Astrocyte of the cerebellum (primary cell): ENCODE measurements at regions not wholly inside any gene's neighbourhood (a gene's known extent, or its start where the extent isn't known, plus 50 kb on each side); places are given as distances from the start of the nearest gene placed in this dataset.

Experiments
- DNase-seq: peaks from one replicate; pipeline ENCODE4 v3.0.0-alpha.2; 2011; ENCODE audit warnings: low read depth
- H3K4me3 ChIP-seq: 2 replicates; pipeline ENCODE4 v1.5.1; 2011; ENCODE audit warnings: mild to moderate bottlenecking, low read depth, low read length, moderate library complexity
- in situ Hi-C: cut with HindIII; loops from 2 replicates; pipeline ENCODE4 v1.10.0; 2017; ENCODE audit warnings: low sequenced_read_pairs
- TF ChIP-seq, protein P1 (sequence below): IDR thresholded peaks from 2 replicates; pipeline ENCODE4 v1.5.1; 2012; ENCODE audit warnings: low read length, low read depth, moderate library complexity, mild to moderate bottlenecking; ENCODE audit errors: missing control alignments

GRCh38 chr4:171461191-171461590 lies 352.0 kb upstream of the GALNTL6 start:
- TF ChIP-seq, protein P1, sequence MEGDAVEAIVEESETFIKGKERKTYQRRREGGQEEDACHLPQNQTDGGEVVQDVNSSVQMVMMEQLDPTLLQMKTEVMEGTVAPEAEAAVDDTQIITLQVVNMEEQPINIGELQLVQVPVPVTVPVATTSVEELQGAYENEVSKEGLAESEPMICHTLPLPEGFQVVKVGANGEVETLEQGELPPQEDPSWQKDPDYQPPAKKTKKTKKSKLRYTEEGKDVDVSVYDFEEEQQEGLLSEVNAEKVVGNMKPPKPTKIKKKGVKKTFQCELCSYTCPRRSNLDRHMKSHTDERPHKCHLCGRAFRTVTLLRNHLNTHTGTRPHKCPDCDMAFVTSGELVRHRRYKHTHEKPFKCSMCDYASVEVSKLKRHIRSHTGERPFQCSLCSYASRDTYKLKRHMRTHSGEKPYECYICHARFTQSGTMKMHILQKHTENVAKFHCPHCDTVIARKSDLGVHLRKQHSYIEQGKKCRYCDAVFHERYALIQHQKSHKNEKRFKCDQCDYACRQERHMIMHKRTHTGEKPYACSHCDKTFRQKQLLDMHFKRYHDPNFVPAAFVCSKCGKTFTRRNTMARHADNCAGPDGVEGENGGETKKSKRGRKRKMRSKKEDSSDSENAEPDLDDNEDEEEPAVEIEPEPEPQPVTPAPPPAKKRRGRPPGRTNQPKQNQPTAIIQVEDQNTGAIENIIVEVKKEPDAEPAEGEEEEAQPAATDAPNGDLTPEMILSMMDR, result no peak
- in situ Hi-C loops, result no loop called here
- no peak overlapping the region for H3K4me3 ChIP-seq
- no peak for DNase-seq

- no peak for DNase-seq
- TF ChIP-seq, protein P1, result no peak
- no peak overlapping the region for H3K4me3 ChIP-seq
- in situ Hi-C loops, result no loop called here
Observed at GRCh38 chr4:171448919-171449481, 364.2 kb upstream of the GALNTL6 start.

GRCh38 chr4:171448358-171448757 lies 364.8 kb upstream of the GALNTL6 start:
- no peak overlapping the region for H3K4me3 ChIP-seq
- in situ Hi-C loops, result no loop called here
- no peak for DNase-seq
- TF ChIP-seq, protein P1, result no peak

GRCh38 chr4:171441300-171441941 lies 371.8 kb upstream of the GALNTL6 start:
- in situ Hi-C loops, result no loop called here
- TF ChIP-seq, protein P1, result no peak
- no peak for DNase-seq
- H3K4me3 ChIP-seq, result no peak overlapping the region

- in situ Hi-C loops, result no loop called here
- TF ChIP-seq, protein P1, result no peak
- no peak overlapping the region for H3K4me3 ChIP-seq
- DNase-seq, result no peak
Observed at GRCh38 chr4:171433674-171434073, 379.5 kb upstream of the GALNTL6 start.

DNA sequence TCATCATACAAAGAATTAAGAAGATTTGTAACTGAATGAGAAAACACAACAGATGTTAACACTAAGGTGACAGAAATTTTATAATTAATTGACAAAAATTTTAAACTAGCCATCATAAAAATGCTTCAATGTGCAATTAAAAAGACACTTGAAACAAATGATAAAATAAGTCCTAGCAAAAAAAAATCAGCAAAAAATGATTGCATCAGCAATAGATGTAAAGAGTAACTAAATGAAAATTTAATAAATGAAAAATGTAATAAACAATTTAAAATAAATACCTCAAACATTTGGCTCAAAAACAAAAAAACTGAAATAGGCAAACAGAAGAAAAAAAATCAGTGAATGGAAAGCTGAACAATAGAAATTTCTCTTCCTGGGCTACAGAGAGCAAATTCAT lies 380.7 kb upstream of the GALNTL6 start:
- in situ Hi-C loops, result no loop called here

More for the DNA sequence above, 380.7 kb upstream of the GALNTL6 start:
- DNase-seq, result no peak
- TF ChIP-seq, protein P1, result no peak
- H3K4me3 ChIP-seq, result no peak overlapping the region
